Sigmoid colon (tissue), 6 donors: ENCODE measurements at regions not wholly inside any gene's neighbourhood (a gene's known extent, or its start where the extent isn't known, plus 50 kb on each side); places are given as distances from the start of the nearest gene placed in this dataset.

Source experiments
- DNase-seq: peaks from one replicate; pipeline ENCODE4 v3.0.0-alpha.2; 2019
- H3K27ac ChIP-seq, 4 donors: fragments of 200-600 bp; sonication (generic); one replicate each; pipeline ENCODE4 v1.5.1; 2016 to 2019; ENCODE audit warnings: mild to moderate bottlenecking in 1 of 4
- H3K27me3 ChIP-seq, 3 donors: fragments of 200-600 bp; sonication (generic); one replicate each; pipeline ENCODE4 v1.5.1; 2019; ENCODE audit warnings: mild to moderate bottlenecking in 1 of 3
- H3K36me3 ChIP-seq, 4 donors: fragments of 200-600 bp; sonication (generic); one replicate each; pipeline ENCODE4 v1.5.1; 2016 to 2019
- H3K4me1 ChIP-seq, 4 donors: fragments of 200-600 bp; sonication (generic); one replicate each; pipeline ENCODE4 v1.5.1; 2017 to 2019
- H3K4me3 ChIP-seq, 4 donors: fragments of 200-600 bp; sonication (generic); one replicate each; pipeline ENCODE4 v1.5.1; 2017 to 2019; ENCODE audit warnings: mild to moderate bottlenecking in 2 of 4, moderate library complexity in 1 of 4
- H3K9me3 ChIP-seq, 4 donors: fragments of 200-600 bp in 3 of 4; sonication (generic) in 3 of 4; one replicate each; pipeline versions ENCODE4 v1.5.1 to v1.6.1; 2013 to 2019
- CTCF ChIP-seq, 4 experiments: fragments of 450-650 bp in 3 of 4; fragments of 200-600 bp in 1 of 4; IDR thresholded peaks; one replicate each; pipeline ENCODE4 v1.5.1; 2016 to 2019; ENCODE audit warnings: antibody characterized with exemption in 4 of 4, mild to moderate bottlenecking in 3 of 4, moderate library complexity in 2 of 4
- EP300 ChIP-seq, 4 donors: sonication (generic); formaldehyde crosslinking; IDR thresholded peaks; one replicate each; pipeline ENCODE4 v1.6.1; 2017; ENCODE audit warnings: antibody characterized with exemption in 4 of 4
- POLR2A ChIP-seq, 2 donors: fragments of 450-650 bp; IDR thresholded peaks; one replicate each; pipeline ENCODE4 v1.6.1; 2016; ENCODE audit warnings: antibody characterized with exemption in 2 of 2, mild to moderate bottlenecking in 2 of 2, moderate library complexity in 2 of 2
- POLR2AphosphoS5 ChIP-seq, 4 donors: sonication (generic); formaldehyde crosslinking; IDR thresholded peaks; one replicate each; pipeline ENCODE4 v1.6.1; 2017; ENCODE audit warnings: antibody characterized with exemption in 4 of 4
- WGBS, 2 donors: extraction: QIAGEN DNeasy Blood & Tissue Kit; methylation state at CpG; one replicate each; pipeline ENCODE4 v1.1.7; 2013; 5-methylcytosine and 5-hydroxymethylcytosine counted together
- intact Hi-C: fragments of 100-400 bp; cut with DNase I; formaldehyde crosslinking; loops from one replicate; pipeline ENCODE4 v1.15.1; 2023
- donor health status: healthy with polysubstance abuse.
- donor health status: healthy.

GRCh38 chr3:44117736-44118135, 124.0 kb upstream of the TOPAZ1 start:
- Histone ChIP-seq H3K4me3 (no peak overlapping the region), H3K9me3 (no peaks in the 10 kb centered on the region), H3K36me3 (no peaks in the 10 kb centered on the region), H3K4me1 (no peaks in the 10 kb centered on the region), H3K27me3 (peaks cover 0 to 3% (median 0%) of the 10 kb centered on the region in 3 donors), H3K27ac (no peak overlapping the region)
- 82 to 86% methylated on average over 5 of the region's 5 CpGs for WGBS, 2 donors
- TF ChIP-seq CTCF (IDR thresholded peaks at IDR 0.05) = no peak
- no peak for TF ChIP-seq EP300 (IDR thresholded peaks at IDR 0.05)
- TF ChIP-seq POLR2AphosphoS5 (IDR thresholded peaks at IDR 0.05) = no peak
- no peak for TF ChIP-seq POLR2A (IDR thresholded peaks at IDR 0.05)
- no peak for DNase-seq
- intact Hi-C loops = no loop called here

GRCh38 chr3:44120721-44121582, 120.7 kb upstream of the TOPAZ1 start:
- H3K27me3 ChIP-seq = no peaks in the 10 kb centered on the region
- TF ChIP-seq POLR2A (IDR thresholded peaks at IDR 0.05) (no peak), EP300 (IDR thresholded peaks at IDR 0.05) (no peak), POLR2AphosphoS5 (IDR thresholded peaks at IDR 0.05) (no peak), CTCF (IDR thresholded peaks at IDR 0.05) (no peak)
- no peaks in the 10 kb centered on the region for H3K4me1 ChIP-seq
- H3K36me3 ChIP-seq = no peaks in the 10 kb centered on the region
- H3K4me3 ChIP-seq = no peak overlapping the region
- DNase-seq = no peak
- H3K27ac ChIP-seq = no peak overlapping the region
- no peaks in the 10 kb centered on the region for H3K9me3 ChIP-seq
- WGBS, 2 donors = 68 to 79% methylated on average over 6 of the region's 6 CpGs
- intact Hi-C loops = no loop called here

- WGBS, 2 donors = 92 to 98% methylated on average over 2 of the region's 2 CpGs
- TF ChIP-seq POLR2AphosphoS5 (IDR thresholded peaks at IDR 0.05) = no peak
- TF ChIP-seq EP300 (IDR thresholded peaks at IDR 0.05) = no peak
- TF ChIP-seq CTCF (IDR thresholded peaks at IDR 0.05) = no peak
- no peak for TF ChIP-seq POLR2A (IDR thresholded peaks at IDR 0.05)
- intact Hi-C loops = no loop called here
Measured at GRCh38 chr3:44125246-44125645, 116.4 kb upstream of the TOPAZ1 start.

DNA sequence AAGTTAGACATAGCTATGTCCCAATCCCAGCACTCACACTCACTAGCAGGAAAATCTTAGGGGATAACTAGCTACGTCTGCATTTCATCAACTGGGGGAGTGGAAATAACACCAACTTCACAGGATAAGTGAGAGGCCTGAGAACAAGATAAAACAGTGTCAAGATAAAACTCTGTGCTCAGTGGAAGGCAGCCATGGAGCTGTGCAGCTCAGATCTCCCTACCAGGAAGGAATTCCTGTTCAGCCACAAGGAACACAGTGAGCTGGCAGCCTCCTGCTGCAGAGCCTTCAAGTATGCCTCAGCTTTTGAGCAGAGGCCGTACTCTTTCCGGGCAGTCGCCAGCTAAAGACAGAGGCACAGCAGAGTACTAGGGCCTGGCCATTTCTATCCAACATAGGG, 115.8 kb upstream of the TOPAZ1 start:
- no peak for DNase-seq
- intact Hi-C loops = no loop called here
- WGBS, 2 donors = 85 to 91% methylated on average over 4 of the region's 4 CpGs

More at GRCh38 chr3:44125246-44125645, 116.4 kb upstream of the TOPAZ1 start:
- Histone ChIP-seq H3K27me3 (no peaks in the 10 kb centered on the region), H3K4me1 (no peaks in the 10 kb centered on the region), H3K4me3 (no peak overlapping the region), H3K27ac (no peak overlapping the region), H3K36me3 (no peaks in the 10 kb centered on the region), H3K9me3 (no peaks in the 10 kb centered on the region)
- DNase-seq = no peak

More for the DNA sequence above, 115.8 kb upstream of the TOPAZ1 start:
- no peaks in the 10 kb centered on the region for H3K36me3 ChIP-seq
- no peak overlapping the region for H3K4me3 ChIP-seq
- H3K4me1 ChIP-seq = no peaks in the 10 kb centered on the region
- no peaks in the 10 kb centered on the region for H3K27me3 ChIP-seq
- no peaks in the 10 kb centered on the region for H3K9me3 ChIP-seq
- TF ChIP-seq POLR2A (IDR thresholded peaks at IDR 0.05) (no peak), EP300 (IDR thresholded peaks at IDR 0.05) (no peak), CTCF (IDR thresholded peaks at IDR 0.05) (no peak), POLR2AphosphoS5 (IDR thresholded peaks at IDR 0.05) (no peak)
- H3K27ac ChIP-seq = no peak overlapping the region
